ENCODE measurements at regions not wholly inside any gene's neighbourhood (a gene's known extent, or its start where the extent isn't known, plus 50 kb on each side); places are given as distances from the start of the nearest gene placed in this dataset.

DNA sequence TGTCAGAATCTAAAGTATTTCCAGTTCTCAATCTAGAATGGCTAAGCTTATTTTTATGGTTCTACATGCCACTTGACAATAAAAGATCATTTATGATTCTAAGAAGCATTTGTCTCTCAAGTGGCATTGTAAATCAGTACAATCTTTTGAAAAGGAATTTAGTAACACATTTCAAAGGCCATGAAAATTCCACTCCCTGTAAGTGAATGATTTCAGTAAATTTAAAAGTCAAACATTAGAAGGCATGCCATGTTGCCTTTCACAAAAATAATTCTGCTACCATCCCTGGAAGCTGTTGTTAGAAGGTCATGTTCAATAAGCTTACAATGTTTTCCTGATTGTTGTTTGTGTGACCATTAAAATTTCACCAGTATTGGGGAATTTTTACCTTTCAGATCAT, 142.9 kb downstream of the RPIA start:
- DNase-seq, result no peak

DNA sequence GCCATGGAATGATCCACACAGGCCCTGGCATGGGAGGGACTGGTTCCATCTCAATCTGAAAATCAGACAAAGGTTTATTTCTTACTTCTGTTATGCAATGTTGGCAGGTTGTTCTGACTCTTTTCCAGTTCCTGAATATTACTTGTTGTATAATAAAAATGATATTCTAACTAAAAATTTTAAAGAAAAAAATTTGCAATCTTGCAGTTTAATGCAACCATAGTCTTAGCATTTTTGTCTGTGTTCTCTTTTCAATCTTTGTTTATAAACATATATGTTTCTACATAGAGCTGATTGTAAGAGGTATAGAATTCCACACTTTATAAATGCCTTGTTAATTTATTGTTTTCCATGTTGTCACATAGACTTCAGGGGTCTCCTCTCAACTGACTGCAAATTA, 143.4 kb downstream of the RPIA start:
- DNase-seq, result no peak

DNA sequence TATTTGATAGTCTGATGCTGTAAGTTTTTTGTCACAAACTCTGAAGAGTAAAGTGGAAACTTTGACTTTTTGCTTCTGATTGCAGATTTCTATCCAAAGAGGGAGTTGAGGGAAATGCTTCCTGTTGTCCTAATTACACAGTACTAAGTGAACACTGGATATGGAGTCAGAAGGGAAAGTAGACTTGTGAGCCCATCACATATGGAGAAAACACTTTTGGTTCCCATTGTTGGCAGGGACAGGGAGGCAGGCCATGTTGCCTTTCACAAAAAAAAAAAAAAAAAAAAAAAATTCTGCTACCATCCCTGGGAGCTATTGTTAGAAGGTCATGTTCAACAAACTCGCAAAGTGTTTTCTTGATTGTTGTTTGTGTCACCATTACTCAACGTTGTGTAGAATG, 144.3 kb downstream of the RPIA start:
- no peak for DNase-seq

DNA sequence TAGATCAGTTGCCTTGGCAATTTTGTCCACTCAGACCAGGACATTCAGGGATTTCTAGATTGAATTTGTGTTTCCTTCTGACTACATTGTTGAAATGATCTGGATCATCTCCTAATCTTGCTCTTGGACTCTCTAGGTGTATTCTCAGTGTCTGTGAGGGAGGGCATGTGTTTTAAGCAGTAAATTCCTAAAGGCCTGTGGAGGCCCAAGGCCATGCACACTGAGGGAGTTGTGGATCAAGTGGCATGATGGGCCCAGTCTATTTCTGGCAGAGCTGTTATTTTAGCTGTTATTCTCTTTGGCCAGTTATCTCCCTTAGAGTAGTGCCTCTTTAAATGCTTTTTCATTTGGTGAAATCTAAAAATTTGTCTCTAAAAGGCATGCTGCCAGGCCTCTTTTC, 144.9 kb downstream of the RPIA start:
- no peak for DNase-seq

DNA sequence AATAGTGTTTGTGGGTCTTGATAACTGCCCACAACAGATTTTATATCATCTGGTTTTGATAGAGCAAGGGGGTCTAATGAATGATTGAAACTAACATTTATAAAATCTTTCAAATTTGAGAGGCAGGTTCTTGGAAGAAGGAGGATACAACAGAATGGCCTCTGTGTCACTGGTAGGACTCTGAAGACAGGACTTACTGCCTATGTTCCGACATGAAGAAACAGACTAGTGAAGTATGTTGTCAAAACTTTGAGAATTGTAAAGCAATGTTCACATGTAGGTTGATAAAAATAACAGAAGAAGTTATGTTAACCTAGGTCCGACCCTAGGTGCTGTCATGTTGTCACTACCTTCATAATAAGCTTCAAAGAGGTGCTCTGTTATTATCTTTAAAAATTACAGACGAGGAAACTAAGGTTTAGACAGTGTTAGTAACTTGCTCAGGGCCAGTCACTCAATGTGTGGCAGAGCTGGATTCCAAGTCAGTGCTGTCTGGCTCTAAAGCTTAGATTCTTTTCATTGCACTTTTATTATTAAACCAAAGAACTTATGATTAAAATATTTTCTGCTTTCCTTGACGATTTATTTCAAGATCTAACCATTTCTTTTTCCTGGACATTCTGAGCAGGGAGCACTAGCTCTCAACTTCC, 146.2 kb downstream of the RPIA start:
- DNase-seq, result no peak

DNA sequence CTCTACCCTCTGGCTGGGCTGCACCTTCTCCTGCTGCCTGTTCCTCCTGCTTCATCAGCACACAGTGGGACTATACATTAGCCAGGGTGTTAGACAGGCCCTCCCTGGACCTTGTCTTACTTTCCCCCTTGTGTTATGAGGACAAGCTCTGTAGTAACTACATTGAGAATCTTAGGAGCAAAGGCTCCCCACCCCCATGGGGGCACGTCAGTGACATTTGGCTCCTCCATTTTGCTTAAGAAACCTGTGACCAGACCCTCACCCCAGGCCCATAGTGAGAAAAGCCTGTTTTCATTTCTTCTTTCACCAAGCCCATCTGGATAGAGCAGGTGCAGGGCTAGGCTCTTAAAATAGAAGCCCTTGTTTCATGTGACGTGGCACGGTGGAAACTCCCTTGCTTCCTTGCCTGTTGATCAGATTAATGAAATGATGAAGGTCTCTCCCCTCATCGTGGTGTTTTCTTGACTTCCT, 146.7 kb downstream of the RPIA start:
- DNase-seq, result no peak

DNA sequence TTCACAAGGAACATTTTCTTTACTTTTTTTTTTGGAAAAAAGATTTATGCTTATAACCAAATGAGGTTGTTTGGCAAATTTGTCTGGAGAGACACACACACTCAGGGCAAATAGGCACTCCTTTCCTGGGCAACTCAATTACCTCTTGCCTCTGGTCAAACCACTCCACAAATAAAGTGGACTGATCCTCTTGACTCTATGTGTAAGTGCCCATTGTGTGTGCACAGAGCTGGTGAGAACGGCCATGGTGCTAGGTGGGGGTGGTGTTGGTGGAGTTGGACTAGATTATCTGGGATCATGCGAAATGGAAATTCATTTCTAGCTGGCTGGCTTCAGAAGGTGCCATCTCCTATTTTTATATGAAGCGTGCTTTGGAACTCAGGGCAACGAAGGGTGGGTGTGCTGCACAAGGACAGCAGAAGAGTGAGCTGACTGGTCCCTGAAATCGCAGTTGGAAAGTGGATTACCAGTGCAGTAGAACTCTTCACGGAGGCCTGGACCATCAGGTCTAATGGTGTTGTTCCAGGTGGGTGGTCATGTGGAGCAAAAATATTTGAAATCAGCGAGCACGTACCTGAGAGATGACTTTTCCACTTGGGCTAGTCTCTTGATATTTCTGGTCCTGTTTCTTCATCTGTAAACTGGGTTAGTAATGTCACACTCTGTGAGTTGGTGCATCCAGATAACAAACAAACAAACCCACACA, 149.9 kb downstream of the RPIA start:
- no peak for DNase-seq

DNA sequence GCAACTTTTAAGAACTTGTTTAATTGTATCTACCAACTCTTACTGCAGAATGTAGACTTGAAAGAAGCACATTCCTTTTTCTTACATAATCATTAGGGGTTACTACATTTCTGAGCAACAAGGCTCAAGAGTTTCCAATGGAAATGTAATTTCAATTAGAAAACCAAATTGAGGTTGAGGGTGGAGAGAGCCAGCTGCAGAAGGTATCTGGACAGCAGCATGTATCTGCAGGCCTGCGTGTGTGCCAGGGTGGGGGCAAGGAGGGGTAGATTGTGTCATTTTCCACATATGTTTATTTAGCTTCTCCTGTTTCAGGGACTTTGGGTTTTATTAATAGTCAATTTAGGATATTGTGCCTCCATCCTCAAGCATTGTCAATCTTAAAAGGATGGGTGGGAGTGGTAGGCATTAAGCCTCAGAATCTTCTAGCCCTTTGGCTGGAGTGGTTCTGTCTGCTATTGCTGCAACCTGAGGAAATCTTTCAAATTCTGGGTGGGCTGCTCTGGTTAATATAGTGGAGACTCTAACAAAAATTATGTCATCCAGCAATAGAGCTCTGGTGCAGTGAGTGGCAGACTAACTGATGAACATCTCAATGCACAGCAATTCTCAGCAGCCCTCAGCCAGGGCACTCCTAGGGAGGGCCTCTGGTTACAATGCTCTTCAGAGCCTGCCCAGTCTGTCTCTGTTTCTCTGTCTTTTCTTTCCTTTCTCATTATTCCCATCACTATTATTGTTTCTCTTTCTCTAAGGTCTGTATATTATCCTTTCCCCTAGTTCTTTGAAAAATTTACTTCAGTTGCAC, 151.4 kb downstream of the RPIA start:
- DNase-seq, result no peak

DNA sequence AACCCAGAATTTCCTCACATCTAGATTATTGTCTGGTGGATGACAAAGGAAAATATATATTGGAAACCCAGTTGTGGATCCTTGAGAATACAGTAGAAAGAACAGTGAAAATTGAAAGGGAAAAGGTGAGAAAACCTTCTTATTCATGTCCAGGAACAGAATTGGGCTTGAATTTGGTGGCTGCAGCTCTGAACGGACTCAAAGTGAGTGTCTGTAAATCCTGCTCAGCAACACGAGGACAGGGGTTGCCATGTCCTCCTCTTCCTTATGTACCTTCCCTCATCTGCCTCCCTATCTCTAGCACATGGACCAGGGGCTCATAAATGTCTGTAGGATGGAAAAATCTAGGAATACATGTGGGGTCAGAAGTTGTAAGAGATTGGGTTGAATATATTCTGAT, 152.2 kb downstream of the RPIA start:
- DNase-seq, result no peak

DNA sequence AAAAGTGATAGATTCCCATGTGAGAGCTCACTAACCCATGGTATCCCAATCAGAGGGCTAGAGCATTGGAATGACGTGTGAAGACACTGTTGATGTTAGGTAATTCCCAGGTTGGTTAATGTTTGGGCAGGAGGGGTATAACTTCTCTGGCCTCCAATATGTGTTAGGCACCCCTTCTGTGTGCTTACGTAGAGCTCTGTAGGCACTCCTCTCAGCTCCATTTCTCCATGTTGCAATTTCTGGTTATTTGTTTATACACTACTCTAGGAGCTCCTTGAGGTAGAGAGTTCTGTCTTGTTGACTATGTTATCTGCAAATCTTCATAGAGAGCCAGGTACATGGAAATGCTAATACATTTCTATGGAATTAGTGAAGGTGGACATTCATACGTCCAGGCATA, 153.5 kb downstream of the RPIA start:
- no peak for DNase-seq

DNA sequence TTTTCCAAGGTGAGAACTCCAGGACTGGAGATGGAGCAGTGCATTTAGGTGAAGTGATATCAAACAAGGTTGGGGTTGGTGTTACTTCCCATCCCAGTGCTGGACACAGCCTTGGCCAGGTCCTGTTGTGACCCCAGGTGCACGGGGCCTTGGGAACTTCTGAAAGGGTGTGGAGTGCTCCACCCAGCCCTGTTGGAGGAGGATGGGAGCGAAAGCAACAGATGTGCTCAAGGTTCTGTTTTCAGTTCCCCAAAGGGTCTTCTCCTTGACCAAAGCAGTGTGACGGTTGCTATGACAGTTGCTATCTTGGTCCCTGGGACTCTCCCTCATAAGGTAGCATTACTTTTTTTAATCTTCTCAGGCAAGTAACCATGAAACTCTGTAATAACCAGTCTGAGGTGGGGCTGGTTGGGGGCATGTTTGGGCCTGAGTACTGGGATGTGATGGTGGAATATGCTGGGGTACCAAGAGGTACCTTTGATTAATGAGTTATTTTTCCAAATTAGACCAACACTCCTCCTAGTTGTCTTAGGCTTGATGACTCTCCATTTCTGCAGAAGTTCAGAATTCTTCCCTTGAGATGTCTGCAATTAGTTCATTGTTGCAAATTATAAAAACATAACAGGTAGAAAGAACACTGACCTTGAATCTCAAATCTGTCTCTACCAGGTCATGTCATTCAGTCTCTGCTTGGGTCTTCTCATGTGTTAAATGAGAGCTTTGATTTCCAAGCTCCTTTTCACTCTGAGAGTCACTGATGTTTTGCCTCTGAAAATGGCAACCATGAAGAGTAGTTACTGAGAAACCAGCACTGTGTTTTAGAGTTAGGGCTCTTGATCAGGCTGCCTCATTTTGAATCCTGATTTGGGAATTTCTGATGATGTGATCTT, 154.5 kb downstream of the RPIA start:
- DNase-seq, result no peak

DNA sequence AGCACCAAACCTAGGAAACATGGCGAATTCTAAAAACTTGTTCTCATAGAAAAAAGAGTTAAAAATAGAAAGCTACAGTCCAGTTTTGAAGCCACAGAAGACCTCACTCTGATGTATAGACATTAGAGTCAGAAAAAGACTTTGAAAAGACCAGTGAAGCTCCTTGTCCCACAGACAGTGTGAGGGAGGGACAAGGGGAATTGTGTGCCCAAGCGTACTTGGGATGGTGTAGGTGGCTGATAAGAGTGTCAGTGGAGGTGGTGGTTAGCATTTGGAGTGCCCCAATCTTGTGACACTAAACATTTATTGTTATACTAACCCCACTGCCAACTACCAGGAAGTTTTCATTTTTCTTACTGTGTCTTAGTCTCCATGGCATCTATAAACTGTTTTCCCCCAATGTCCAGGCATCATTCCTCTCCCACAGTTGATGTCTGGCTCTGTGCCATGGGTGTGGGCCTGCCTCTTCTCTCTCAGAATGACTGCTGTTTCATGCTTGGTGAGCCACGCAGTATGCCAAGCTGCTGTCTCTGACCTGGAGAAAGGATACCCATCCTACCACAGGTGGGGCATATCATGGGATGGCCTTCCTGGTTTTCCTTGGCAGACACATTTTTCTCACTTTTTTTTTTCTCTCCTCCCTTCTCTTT, 161.4 kb downstream of the RPIA start:
- no peak for DNase-seq

DNA sequence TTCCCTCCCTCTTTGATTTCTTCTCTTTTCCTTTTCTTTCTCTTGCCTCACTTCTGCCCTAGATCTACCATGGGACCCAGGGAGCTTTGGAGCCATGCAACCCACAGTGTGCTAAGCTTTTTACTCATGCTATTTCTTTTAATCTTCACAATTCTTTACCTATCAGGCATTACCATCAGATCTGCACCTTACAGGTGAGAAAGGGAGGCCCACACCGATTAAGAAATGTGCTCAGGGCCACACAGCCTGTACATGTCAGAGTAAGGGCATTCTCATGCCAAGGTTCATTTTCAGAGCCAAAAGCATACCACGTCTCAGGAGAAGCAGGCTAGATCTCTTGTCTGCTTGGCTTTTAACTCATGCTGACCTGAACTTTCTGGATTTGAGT, 161.9 kb downstream of the RPIA start:
- DNase-seq, result no peak

DNA sequence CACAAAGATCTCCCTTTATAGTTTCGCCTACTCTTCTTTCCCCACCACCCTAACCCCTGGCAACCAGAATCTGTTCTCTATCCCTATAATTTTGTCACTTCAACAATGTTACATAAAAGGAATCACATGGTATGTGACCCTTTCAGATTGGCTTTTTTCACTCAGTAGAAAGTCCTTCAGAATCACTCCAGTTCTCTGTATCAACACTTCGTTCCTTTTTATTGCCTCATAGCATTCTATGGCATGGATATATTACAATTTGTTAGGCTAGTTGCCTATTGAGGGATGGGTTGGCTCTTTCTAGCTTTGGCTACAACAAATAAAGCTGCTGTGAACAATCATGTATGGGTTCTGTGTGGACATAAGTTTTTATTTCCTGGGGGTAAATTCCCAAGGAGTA, 163.1 kb downstream of the RPIA start:
- no peak for DNase-seq

DNA sequence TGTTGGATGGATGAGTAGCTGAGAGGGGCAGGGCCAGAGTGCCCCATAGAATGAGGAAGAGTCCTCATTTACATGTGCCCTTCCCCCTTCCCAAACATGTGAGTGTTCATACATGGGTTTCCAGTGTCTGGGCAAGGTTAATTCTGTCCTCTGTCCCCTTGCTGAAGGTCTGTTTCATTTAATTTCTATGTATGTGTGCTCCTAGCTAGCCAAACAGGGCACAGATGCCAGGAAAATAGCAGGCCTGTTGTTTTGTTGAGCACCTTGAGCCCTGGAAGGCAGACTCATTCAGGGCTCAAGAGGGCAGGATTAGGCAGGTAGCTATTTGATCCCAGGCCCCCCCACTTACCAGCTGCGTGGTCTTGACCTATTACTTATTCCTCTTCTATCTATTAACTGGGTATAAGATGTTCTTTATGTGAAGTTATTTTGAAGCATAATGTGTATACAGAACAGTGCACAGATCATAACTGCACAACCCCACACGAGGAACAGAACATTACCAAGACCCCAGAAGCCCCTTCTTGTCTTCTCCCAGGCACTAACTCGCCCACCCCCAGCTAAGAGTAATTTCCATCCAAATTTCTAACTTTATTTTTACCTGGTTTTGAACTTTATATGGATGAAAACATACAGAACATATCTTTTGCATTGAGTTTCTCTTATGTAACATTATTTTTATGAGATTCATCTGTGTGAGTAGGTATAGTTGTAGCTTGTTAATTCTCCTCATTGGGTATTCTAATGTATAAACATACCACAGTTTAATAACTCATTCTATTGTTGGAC, 164.3 kb downstream of the RPIA start:
- DNase-seq, result no peak

DNA sequence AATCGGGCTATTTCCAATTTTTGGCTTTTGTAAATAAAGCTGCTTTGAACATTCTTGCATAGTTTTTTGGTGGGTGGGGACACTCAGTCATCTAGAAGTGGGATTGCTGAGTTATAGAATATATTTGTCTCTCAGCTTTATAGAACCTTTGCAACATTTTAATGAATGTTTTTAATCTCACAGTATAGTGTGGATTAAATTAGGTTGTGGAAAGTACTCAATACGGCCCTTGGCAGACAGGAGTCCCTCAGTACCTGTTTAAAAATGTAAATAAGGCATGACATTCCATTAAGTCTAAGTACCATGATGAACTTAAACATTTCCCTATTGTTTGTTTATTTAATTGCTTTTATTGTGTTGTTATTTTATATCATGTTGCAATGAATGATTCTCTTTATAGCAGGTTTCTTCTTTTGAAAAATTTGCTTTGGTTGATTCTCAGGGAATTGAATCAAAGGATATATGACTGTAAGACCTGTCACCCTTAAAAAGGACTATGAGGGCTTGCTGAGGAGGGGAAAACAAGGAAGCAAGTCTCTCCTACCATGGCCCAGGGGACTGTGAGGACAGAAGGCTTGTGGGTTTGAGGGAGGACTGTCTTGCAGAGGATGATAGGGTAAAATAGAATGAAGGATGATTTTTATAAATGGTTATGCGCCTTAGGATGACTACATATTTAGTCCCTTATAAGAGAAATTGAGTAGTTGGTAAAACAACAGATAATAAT, 165.1 kb downstream of the RPIA start:
- DNase-seq, result no peak

DNA sequence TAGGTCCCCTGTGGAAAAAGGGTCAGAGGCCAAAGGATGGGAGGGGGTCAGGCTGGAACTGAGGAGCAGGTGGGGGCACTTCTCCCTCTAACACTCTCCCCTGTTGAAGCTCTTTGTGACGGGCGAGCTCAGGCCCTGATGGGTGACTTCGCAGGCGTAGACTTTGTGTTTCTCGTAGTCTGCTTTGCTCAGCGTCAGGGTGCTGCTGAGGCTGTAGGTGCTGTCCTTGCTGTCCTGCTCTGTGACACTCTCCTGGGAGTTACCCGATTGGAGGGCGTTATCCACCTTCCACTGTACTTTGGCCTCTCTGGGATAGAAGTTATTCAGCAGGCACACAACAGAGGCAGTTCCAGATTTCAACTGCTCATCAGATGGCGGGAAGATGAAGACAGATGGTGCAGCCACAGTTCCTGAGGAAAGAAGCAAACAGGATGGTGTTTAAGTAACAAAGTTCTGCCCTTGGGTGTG, 165.8 kb downstream of the RPIA start:
- no peak for DNase-seq

DNA sequence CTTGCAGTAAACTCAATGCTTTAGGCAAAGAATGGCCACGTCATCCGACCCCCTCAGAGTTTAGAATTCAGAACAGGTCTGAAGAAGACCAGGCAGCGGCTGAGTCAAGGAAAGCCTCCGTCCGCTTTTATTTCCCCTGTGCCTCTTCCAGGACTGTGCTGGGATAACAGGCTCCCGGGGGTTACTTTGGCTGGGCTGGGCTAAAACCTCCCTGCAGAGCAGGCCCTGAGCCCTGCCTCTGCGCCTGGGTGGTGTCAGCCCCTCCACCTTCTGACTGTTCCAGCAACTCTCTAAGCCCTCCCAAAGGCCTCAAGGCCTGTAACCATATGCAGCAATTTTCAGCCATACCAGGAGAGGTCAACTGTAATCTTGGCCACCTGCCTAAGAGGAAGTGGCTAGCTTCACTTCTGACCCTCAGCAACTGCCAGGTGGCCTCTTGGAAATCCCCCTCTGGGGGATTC, 166.5 kb downstream of the RPIA start:
- no peak for DNase-seq

DNA sequence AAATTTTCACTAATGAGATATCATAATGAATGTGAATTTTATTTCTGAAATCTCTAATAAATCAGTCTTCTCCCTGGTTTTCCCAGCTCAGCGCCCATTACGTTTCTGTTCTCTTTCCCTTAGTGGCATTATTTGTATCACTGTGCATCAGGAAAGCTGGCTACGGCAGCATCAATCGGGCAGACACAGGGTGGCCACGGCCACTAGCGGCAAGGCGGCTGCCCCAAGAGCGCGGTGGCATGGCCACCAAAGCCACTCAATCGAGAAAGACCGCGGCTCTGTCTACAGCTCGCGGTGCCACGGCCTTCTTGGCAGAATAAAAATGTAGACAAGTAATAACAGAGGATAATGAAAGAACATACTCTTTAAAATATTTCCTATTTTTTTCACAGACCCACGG, 168.0 kb downstream of the RPIA start:
- no peak for DNase-seq

DNA sequence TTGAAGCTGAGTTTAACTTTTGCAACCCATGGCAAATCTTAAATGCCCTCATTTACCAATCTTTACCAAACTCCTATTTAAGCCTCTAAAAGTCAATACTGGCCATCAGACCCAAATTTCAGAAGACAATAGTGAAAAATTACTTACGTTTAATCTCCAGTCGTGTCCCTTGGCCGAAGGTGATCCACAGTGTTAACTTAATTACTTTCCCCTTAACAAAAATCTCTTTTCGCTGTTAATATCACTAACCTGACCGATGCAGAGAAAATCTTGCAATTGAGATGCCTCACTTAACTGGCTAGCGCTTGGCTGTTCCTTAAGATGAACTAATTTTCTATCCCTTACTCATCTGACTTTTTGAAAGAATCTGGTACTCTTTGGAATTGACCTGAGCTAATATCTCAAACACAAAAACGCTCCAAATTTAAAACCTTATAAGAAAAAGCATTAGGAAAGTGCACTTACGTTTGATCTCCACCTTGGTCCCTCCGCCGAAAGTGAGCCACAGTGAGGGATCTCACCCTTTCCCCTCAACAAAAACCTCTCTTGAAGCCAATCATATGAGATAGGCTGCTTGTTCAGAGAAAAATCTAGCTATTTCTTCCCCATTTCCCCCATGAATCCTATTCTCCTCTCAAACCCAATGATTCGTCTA, 169.1 kb downstream of the RPIA start:
- DNase-seq, result no peak
